DOHH2 (cell line): ENCODE measurements at regions not wholly inside any gene's neighbourhood (a gene's known extent, or its start where the extent isn't known, plus 50 kb on each side); places are given as distances from the start of the nearest gene placed in this dataset.

ENCODE experiments used
- H3F3A ChIP-seq: fragments of 200-600 bp; sonication (generic), shearing (Covaris generic); 2 replicates; pipeline ENCODE4 v1.6.0; 2016; ENCODE audit warnings: antibody characterized with exemption, mild to moderate bottlenecking; ENCODE audit not compliant: control insufficient read depth, insufficient read depth
- H3K27ac ChIP-seq: fragments of 200-600 bp; sonication (generic); 2 replicates; pipeline ENCODE4 v1.5.1; 2014; ENCODE audit warnings: low read depth, mild to moderate bottlenecking, low read length, moderate library complexity
- H3K27me3 ChIP-seq: fragments of 200-600 bp; sonication (generic); 2 replicates; pipeline ENCODE4 v1.6.1; 2014; ENCODE audit warnings: mild to moderate bottlenecking, low read length, mixed read lengths; ENCODE audit not compliant: control insufficient read depth
- H3K36me3 ChIP-seq: fragments of 200-600 bp; sonication (generic); 2 replicates; pipeline ENCODE4 v1.6.1; 2014; ENCODE audit warnings: mild to moderate bottlenecking, low read length, moderate library complexity, mixed read lengths; ENCODE audit not compliant: control insufficient read depth
- H3K4me1 ChIP-seq: fragments of 200-600 bp; sonication (generic); 2 replicates; pipeline ENCODE4 v1.6.1; 2014; ENCODE audit warnings: mild to moderate bottlenecking, low read length, mixed read lengths; ENCODE audit not compliant: control insufficient read depth
- H3K4me2 ChIP-seq: fragments of 200-600 bp; sonication (generic); 2 replicates; pipeline ENCODE4 v1.6.0; 2014; ENCODE audit warnings: mild to moderate bottlenecking, low read length, moderate library complexity
- H3K4me3 ChIP-seq: fragments of 200-600 bp; sonication (generic); 2 replicates; pipeline ENCODE4 v1.5.1; 2014; ENCODE audit warnings: mild to moderate bottlenecking, low read length, mixed read lengths
- H3K79me2 ChIP-seq: fragments of 200-600 bp; sonication (generic); 2 replicates; pipeline ENCODE4 v1.6.1; 2014; ENCODE audit warnings: mild to moderate bottlenecking, low read length, mixed read lengths; ENCODE audit not compliant: control insufficient read depth
- H3K9me2 ChIP-seq: fragments of 200-600 bp; sonication (generic); replicated peaks from 2 replicates; pipeline ENCODE4 v1.6.1; 2014; ENCODE audit warnings: mild to moderate bottlenecking, low read length, mixed read lengths; ENCODE audit not compliant: control insufficient read depth
- H3K9me3 ChIP-seq: fragments of 200-600 bp; sonication (generic); 2 replicates; pipeline ENCODE4 v1.6.1; 2014; ENCODE audit warnings: antibody characterized with exemption, low read length, mixed read lengths; ENCODE audit not compliant: control insufficient read depth, insufficient read depth
- H4K20me1 ChIP-seq: fragments of 200-600 bp; sonication (generic); 2 replicates; pipeline ENCODE4 v1.6.0; 2014; ENCODE audit warnings: low read depth, mild to moderate bottlenecking, antibody characterized with exemption, low read length, moderate library complexity; ENCODE audit not compliant: control insufficient read depth, insufficient read depth
- CTCF ChIP-seq: fragments of 200-600 bp; sonication (generic); IDR thresholded peaks from one replicate; pipeline ENCODE4 v1.5.1; 2014; ENCODE audit warnings: antibody characterized with exemption, mild to moderate bottlenecking, low read depth, low read length; ENCODE audit not compliant: poor library complexity, severe bottlenecking
- EZH2phosphoT487 ChIP-seq: fragments of 200-600 bp; sonication (generic); IDR thresholded peaks from 2 replicates; pipeline ENCODE4 v1.6.1; 2017; ENCODE audit warnings: borderline replicate concordance, mild to moderate bottlenecking, antibody characterized with exemption, low read length, moderate library complexity, mixed read lengths

DNA sequence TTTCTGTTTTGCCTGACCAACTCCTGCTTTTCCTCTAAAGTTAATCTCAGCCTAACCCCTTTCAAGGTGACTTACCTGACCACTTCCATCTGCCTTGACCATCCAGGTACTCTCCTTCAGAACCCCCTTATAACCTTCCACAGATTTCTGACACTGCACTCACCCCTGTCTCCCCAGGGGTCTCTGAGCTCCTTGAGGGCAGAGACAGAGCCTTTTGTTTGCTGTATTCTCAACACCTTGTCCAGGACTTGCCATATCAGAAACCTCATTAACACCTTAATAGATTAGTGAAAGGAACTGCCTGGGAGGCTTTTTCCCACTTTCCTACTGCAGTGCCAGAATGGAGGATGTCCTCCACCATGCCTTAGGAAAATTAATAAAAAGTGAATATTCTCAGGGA lies 119.7 kb upstream of the SERPINE2 start:
- Histone ChIP-seq H3K9me2 (no peaks in the 10 kb centered on the region), H3K4me2 (no peak overlapping the region), H3F3A (no peaks in the 10 kb centered on the region), H3K79me2 (no peaks in the 10 kb centered on the region), H4K20me1 (no peaks in the 10 kb centered on the region), H3K4me1 (no peaks in the 10 kb centered on the region), H3K4me3 (no peak overlapping the region), H3K27ac (no peak overlapping the region), H3K27me3 (no peaks in the 10 kb centered on the region), H3K36me3 (no peaks in the 10 kb centered on the region), H3K9me3 (no peaks in the 10 kb centered on the region)
- TF ChIP-seq CTCF (no peak), EZH2phosphoT487 (no peak)

GRCh38 chr2:224158061-224158460 lies 119.0 kb upstream of the SERPINE2 start:
- Histone ChIP-seq H3F3A (no peaks in the 10 kb centered on the region), H4K20me1 (no peaks in the 10 kb centered on the region), H3K27ac (no peak overlapping the region), H3K9me3 (no peaks in the 10 kb centered on the region), H3K4me3 (no peak overlapping the region), H3K4me2 (no peak overlapping the region), H3K79me2 (no peaks in the 10 kb centered on the region), H3K36me3 (no peaks in the 10 kb centered on the region), H3K27me3 (no peaks in the 10 kb centered on the region), H3K4me1 (no peaks in the 10 kb centered on the region), H3K9me2 (no peaks in the 10 kb centered on the region)
- TF ChIP-seq CTCF (no peak), EZH2phosphoT487 (no peak)

DNA sequence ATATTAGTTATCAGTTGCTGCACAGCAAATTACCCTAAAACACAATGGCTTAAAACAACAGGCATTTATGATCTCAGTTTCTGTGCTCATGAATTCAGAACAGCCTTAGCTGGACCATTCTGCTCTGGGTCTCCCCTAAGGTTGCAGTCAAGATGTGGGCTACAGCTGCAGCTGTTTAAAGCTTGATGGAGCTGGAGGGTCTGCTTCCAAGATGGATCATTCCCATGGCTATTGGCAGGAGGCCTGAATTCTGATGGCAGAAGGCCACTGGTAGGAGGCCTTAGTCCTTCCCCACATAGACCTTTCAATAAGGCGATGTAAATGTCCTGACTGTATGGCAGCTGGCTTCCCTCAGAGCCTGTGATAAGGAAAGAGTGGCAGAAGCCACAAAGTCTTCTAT lies 118.6 kb upstream of the SERPINE2 start:
- no peaks in the 10 kb centered on the region for H3K9me2 ChIP-seq
- H3K27me3 ChIP-seq = no peaks in the 10 kb centered on the region
- H3K79me2 ChIP-seq = no peaks in the 10 kb centered on the region
- no peaks in the 10 kb centered on the region for H4K20me1 ChIP-seq
- TF ChIP-seq CTCF (no peak), EZH2phosphoT487 (no peak)
- no peaks in the 10 kb centered on the region for H3F3A ChIP-seq
- no peak overlapping the region for H3K4me2 ChIP-seq
- H3K4me3 ChIP-seq = no peak overlapping the region
- no peaks in the 10 kb centered on the region for H3K9me3 ChIP-seq
- no peak overlapping the region for H3K27ac ChIP-seq
- H3K4me1 ChIP-seq = no peaks in the 10 kb centered on the region
- H3K36me3 ChIP-seq = no peaks in the 10 kb centered on the region

DNA sequence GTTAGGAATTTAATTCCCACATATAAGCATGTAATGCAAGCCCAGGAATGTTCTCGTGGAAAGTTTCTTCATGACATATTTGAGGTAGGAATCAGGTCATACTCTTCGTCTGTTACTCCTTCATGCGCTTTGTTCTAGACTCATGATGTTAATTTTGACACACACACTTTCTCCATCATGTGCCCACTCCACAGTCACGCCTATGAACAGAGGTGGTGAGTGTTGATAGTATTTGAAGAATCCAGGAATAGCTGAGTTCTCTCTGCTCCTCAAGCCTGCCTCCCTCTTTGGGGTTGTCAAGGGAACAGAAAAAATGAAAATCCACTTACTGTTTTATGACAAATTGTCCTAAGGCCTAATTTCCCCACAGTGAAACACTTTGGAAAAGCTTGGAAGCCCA lies 117.3 kb upstream of the SERPINE2 start:
- Histone ChIP-seq H3K9me3 (no peaks in the 10 kb centered on the region), H3K4me1 (no peaks in the 10 kb centered on the region), H3K9me2 (no peaks in the 10 kb centered on the region), H3K4me2 (no peak overlapping the region), H3K27ac (no peak overlapping the region), H4K20me1 (no peaks in the 10 kb centered on the region), H3K4me3 (no peak overlapping the region), H3F3A (no peaks in the 10 kb centered on the region), H3K27me3 (no peaks in the 10 kb centered on the region), H3K36me3 (no peaks in the 10 kb centered on the region), H3K79me2 (no peaks in the 10 kb centered on the region)
- no peak for TF ChIP-seq CTCF
- no peak for TF ChIP-seq EZH2phosphoT487
